HG03575 (cell line): ENCODE measurements at regions not wholly inside any gene's neighbourhood (a gene's known extent, or its start where the extent isn't known, plus 50 kb on each side); places are given as distances from the start of the nearest gene placed in this dataset.
A peak's percentile ranks its signal among the peaks of the same experiment; 100 is the strongest.

ENCODE experiments used
- ATAC-seq: cut with Tn5 transposase; IDR thresholded peaks from one replicate; pipeline ENCODE4 v1.9.1; 2021; ENCODE audit not compliant: unreplicated experiment, insufficient number of reproducible peaks, low FRiP score; ENCODE audit errors: extremely low read depth

- ATAC-seq, result no peak
Observed at GRCh38 chr10:8590518-8590917, 536.0 kb downstream of the GATA3 start.

- no peak for ATAC-seq
Observed at GRCh38 chr10:8591640-8592039, 537.2 kb downstream of the GATA3 start.

- no peak for ATAC-seq
Observed at GRCh38 chr10:8594176-8594575, 539.7 kb downstream of the GATA3 start.

GRCh38 chr10:8594711-8595110 is 540.2 kb downstream of the GATA3 start:
- ATAC-seq, result no peak

- ATAC-seq, result no peak
Observed at GRCh38 chr10:8595140-8595539, 540.7 kb downstream of the GATA3 start.

GRCh38 chr10:8596929-8597472 is 542.5 kb downstream of the GATA3 start:
- no peak for ATAC-seq

GRCh38 chr10:8600192-8600591 is 545.7 kb downstream of the GATA3 start:
- ATAC-seq, result no peak

- ATAC-seq, result no peak
Observed at GRCh38 chr10:8602821-8603220, 548.3 kb downstream of the GATA3 start.

- ATAC-seq, result no peak
Observed at GRCh38 chr10:8614054-8614565, 559.6 kb downstream of the GATA3 start.

GRCh38 chr10:8615118-8615517 is 560.6 kb downstream of the GATA3 start:
- no peak for ATAC-seq

- ATAC-seq, result peak; percentile 69
Observed at GRCh38 chr10:8616166-8616565, 561.7 kb downstream of the GATA3 start.

- no peak for ATAC-seq
Observed at GRCh38 chr10:8617792-8618191, 563.3 kb downstream of the GATA3 start.

GRCh38 chr10:8618834-8619233 is 564.3 kb downstream of the GATA3 start:
- ATAC-seq, result no peak

GRCh38 chr10:8628351-8628750 is 573.9 kb downstream of the GATA3 start:
- ATAC-seq, result no peak

- ATAC-seq, result no peak
Observed at GRCh38 chr10:8633909-8634308, 579.4 kb downstream of the GATA3 start.

GRCh38 chr10:8636371-8636770 is 581.9 kb downstream of the GATA3 start:
- ATAC-seq, result no peak

- ATAC-seq, result no peak
Observed at GRCh38 chr10:8637640-8638039, 583.2 kb downstream of the GATA3 start.

GRCh38 chr10:8638088-8638672 is 583.7 kb downstream of the GATA3 start:
- no peak for ATAC-seq

- no peak for ATAC-seq
Observed at GRCh38 chr10:8639486-8640185, 585.1 kb downstream of the GATA3 start.

- ATAC-seq, result no peak
Observed at GRCh38 chr10:8640301-8640700, 585.8 kb downstream of the GATA3 start.
